ENCODE measurements at regions not wholly inside any gene's neighbourhood (a gene's known extent, or its start where the extent isn't known, plus 50 kb on each side); places are given as distances from the start of the nearest gene placed in this dataset.

DNA sequence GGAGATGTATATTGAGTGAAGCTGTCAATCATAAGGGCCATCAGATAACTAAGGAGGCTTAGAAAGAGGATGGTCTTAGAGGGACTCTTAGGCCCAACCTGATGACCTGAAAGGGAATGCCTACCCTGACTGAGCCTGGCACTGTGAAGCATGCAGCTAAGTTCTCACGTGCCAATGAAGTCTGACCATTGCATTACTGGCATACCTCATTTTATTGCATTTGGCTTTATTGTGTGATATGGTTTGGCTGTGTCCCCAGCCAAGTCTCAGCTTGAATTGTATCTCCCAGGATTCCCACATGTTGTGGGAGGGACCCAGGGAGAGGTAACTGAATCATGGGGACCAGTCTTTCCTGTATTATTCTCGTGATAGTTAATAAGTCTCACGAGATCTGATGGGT lies 421.6 kb upstream of the SGCD start:
- H4K20me1 ChIP-seq (replicated peaks; ENCODE audit: control insufficient read depth, insufficient read depth, low read length) = no peaks in the 10 kb centered on the region
- H3K9me3 ChIP-seq (replicated peaks; ENCODE audit: control insufficient read depth, insufficient read depth, low read depth, low read length) = no peaks in the 10 kb centered on the region
- H3K9me1 ChIP-seq (ENCODE audit: control insufficient read depth, insufficient read depth, low read length) = no peaks in the 10 kb centered on the region
- POLR2A ChIA-PET = no interaction called here
- DNase-seq (ENCODE audit: extremely low read depth in 1 of 4, low spot score in 3 of 4) (no peak), ATAC-seq (no peak), FAIRE-seq (no peak)
- no peaks in the 10 kb centered on the region for H3K79me2 ChIP-seq (ENCODE audit: control insufficient read depth, insufficient read depth, low read length)
- H3K27ac ChIP-seq (ENCODE audit: extremely low read depth, low read depth, low read length) = no peak overlapping the region
- H3K9ac ChIP-seq (ENCODE audit: insufficient read depth in 1 of 2, low read depth in 2 of 2, low read length in 2 of 2) = no peak overlapping the region
- H3K4me3 ChIP-seq = no peak overlapping the region
- H3K36me3 ChIP-seq (ENCODE audit: control insufficient read depth, insufficient read depth, low read length) = no peaks in the 10 kb centered on the region
- no peaks in the 10 kb centered on the region for H3K4me1 ChIP-seq (replicated peaks in 1 of 2; ENCODE audit: control insufficient read depth in 2 of 2, insufficient read depth in 2 of 2, low read length in 2 of 2)
- H3K27me3 ChIP-seq (ENCODE audit: control insufficient read depth in 2 of 2, insufficient read depth in 2 of 2, low read length in 2 of 2) = no peaks in the 10 kb centered on the region
- intact Hi-C loops (cut with micrococcal nuclease) (no loop called here), in situ Hi-C loops (cut with MboI) (no loop called here)
- CTCF ChIA-PET (ENCODE audit: low intra/inter-chr PET ratio) = no interaction called here
- whole genome bisulfite sequencing (ENCODE audit: insufficient coverage, low coverage, missing lambda C conversion rate) = 0% methylated on average over 3 of the region's 3 CpGs
- TF ChIP-seq CC2D1A (IDR thresholded peaks at IDR 0.05) (no peak), ZNF408 (CRISPR knock-in tag; IDR thresholded peaks at IDR 0.05; ENCODE audit: low read depth) (no peak), FUS (optimal IDR thresholded peaks at IDR 0.05; ENCODE audit: low read depth, low read length) (no peak), TCF7 (IDR thresholded peaks at IDR 0.05; ENCODE audit: borderline replicate concordance) (no peak), ZNF174 (CRISPR knock-in tag; IDR thresholded peaks at IDR 0.05) (no peak), CTBP1 (IDR thresholded peaks at IDR 0.05; ENCODE audit: borderline replicate concordance) (no peak), FOXK2 (conservative IDR thresholded peaks at IDR 0.05 in 1 of 2, IDR thresholded peaks at IDR 0.05 in 1 of 2; ENCODE audit: low read depth in 2 of 2) (no peak), TFAM (CRISPR knock-in tag; conservative IDR thresholded peaks at IDR 0.05) (no peak), RBM22 (IDR thresholded peaks at IDR 0.05; ENCODE audit: low read depth, low read length, poor library complexity, severe bottlenecking) (no peak), JUN (IDR thresholded peaks at IDR 0.05; ENCODE audit: borderline replicate concordance, low read depth, low read length) (no peak), JUN (CRISPR knock-in tag; IDR thresholded peaks at IDR 0.05; ENCODE audit: borderline replicate concordance) (no peak)
- no peak overlapping the region for H2AFZ ChIP-seq (ENCODE audit: low read depth, low read length)
- no peak overlapping the region for H3K4me2 ChIP-seq (ENCODE audit: insufficient read depth, low read length)
- no TSS peak for BruUV-seq (replicated peaks)
